Body of pancreas (tissue), 4 donors: ENCODE measurements at regions not wholly inside any gene's neighbourhood (a gene's known extent, or its start where the extent isn't known, plus 50 kb on each side); places are given as distances from the start of the nearest gene placed in this dataset.

Experiments
- ATAC-seq: fragments of 150-250 bp; one replicate; pipeline ENCODE4 v1.9.1; 2016
- DNase-seq, 4 donors: peaks; one replicate each; pipeline ENCODE4 v3.0.0-alpha.2; 2019
- H3K27ac ChIP-seq, 4 donors: fragments of 200-600 bp; sonication (generic); 1 replicate in 3 of 4; 2 replicates in 1 of 4; pipeline versions ENCODE4 v1.5.1 to v1.6.1; 2016 to 2019; ENCODE audit warnings: mild to moderate bottlenecking in 1 of 4, mixed read lengths in 1 of 4, moderate library complexity in 1 of 4
- H3K27me3 ChIP-seq, 2 donors: fragments of 200-600 bp; sonication (generic); one replicate each; pipeline ENCODE4 v1.6.0; 2016; ENCODE audit warnings: mild to moderate bottlenecking in 1 of 2
- H3K36me3 ChIP-seq, 2 donors: fragments of 200-600 bp; sonication (generic); replicated peaks in 1 of 2; 2 replicates each; pipeline ENCODE4 v1.5.1; 2016; ENCODE audit warnings: low read depth in 2 of 2; ENCODE audit not compliant: insufficient read depth in 1 of 2
- H3K4me1 ChIP-seq: fragments of 200-600 bp; sonication (generic); one replicate; pipeline ENCODE4 v1.6.0; 2016
- H3K4me3 ChIP-seq, 2 donors: fragments of 200-600 bp; sonication (generic); 1 replicate in 1 of 2; 2 replicates in 1 of 2; pipeline ENCODE4 v1.5.1; 2016 to 2019
- H3K9me3 ChIP-seq, 3 donors: fragments of 200-600 bp; sonication (generic); 1 replicate in 2 of 3; 2 replicates in 1 of 3; pipeline ENCODE4 v1.5.1; 2016
- POLR2A ChIP-seq, 3 donors: fragments of 450-650 bp; IDR thresholded peaks; one replicate each; pipeline ENCODE4 v1.6.1; 2016; ENCODE audit warnings: antibody characterized with exemption in 3 of 3, mild to moderate bottlenecking in 2 of 3
- WGBS, 2 donors: methylation state at CpG; one replicate each; pipeline ENCODE4 v1.1.5; 2017; 5-methylcytosine and 5-hydroxymethylcytosine counted together
- intact Hi-C: fragments of 100-400 bp; cut with DNase I; formaldehyde crosslinking; loops from one replicate; pipeline ENCODE4 v1.15.1; 2023
- TF ChIP-seq, protein P1 (sequence below), 7 experiments: fragments of 450-650 bp in 4 of 7; fragments of 200-600 bp in 3 of 7; sonication (generic) in 3 of 7; IDR thresholded peaks; one replicate each; pipeline ENCODE4 v1.5.1; 2016 to 2019; ENCODE audit warnings: antibody characterized with exemption in 7 of 7

DNA sequence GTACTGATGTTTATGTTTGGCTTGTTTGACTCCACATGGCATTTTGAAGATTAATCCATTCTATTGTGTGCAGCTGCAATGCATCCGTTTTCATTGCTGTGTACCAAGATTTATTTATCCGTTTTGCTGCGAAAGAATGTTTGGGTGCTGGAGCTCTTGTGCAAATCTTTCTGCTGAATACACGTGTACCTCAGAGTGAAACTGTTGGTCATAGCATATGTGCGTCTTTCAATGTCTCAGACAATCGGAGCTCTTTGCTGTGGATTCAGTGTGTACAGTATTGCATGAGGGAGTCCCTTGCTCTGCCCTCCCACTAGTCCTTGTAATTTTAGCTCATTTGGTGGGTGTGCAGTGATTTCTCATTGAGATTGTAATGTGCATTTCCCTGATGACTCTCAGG, 545.4 kb downstream of the TBC1D22A start:
- 63 to 73% methylated on average over 6 of the region's 6 CpGs for WGBS, 2 donors
- H3K9me3 ChIP-seq: no peaks in the 10 kb centered on the region
- DNase-seq: no peak

DNA sequence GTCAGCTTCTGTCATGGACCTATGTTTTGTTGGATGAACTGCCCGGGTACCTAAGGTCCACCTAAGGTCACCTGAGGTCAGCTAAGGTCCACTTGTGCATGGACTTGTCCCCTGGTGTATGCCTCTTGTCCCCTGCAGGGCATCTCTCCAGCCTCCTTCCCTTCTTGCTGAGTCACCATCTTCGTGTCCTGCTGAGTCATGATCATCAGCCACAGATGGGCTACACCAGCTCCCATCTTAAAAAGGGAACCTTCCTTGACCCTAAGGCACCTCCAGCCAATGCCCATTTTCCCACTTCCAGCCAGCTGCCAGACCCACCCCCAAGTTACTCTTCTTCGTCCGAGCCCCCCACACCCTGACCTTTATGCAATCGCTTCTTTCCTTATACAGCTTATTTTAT, 544.9 kb downstream of the TBC1D22A start:
- Histone ChIP-seq H3K27me3 (no peaks in the 10 kb centered on the region), H3K36me3 (no peaks in the 10 kb centered on the region), H3K4me3 (no peak overlapping the region), H3K9me3 (no peaks in the 10 kb centered on the region), H3K4me1 (no peaks in the 10 kb centered on the region), H3K27ac (no peak overlapping the region)
- TF ChIP-seq POLR2A (IDR thresholded peaks at IDR 0.05): no peak
- TF ChIP-seq, protein P1, sequence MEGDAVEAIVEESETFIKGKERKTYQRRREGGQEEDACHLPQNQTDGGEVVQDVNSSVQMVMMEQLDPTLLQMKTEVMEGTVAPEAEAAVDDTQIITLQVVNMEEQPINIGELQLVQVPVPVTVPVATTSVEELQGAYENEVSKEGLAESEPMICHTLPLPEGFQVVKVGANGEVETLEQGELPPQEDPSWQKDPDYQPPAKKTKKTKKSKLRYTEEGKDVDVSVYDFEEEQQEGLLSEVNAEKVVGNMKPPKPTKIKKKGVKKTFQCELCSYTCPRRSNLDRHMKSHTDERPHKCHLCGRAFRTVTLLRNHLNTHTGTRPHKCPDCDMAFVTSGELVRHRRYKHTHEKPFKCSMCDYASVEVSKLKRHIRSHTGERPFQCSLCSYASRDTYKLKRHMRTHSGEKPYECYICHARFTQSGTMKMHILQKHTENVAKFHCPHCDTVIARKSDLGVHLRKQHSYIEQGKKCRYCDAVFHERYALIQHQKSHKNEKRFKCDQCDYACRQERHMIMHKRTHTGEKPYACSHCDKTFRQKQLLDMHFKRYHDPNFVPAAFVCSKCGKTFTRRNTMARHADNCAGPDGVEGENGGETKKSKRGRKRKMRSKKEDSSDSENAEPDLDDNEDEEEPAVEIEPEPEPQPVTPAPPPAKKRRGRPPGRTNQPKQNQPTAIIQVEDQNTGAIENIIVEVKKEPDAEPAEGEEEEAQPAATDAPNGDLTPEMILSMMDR (IDR thresholded peaks at IDR 0.05): no peak
- DNase-seq (no peak), ATAC-seq (no peak)
- intact Hi-C loops: no loop called here
- WGBS, 2 donors: 66 to 81% methylated on average over 5 of the region's 5 CpGs

More for the DNA sequence above, 545.4 kb downstream of the TBC1D22A start:
- Histone ChIP-seq H3K27me3 (no peaks in the 10 kb centered on the region), H3K27ac (no peak overlapping the region), H3K4me1 (no peaks in the 10 kb centered on the region), H3K36me3 (no peaks in the 10 kb centered on the region), H3K4me3 (no peak overlapping the region)
- intact Hi-C loops: no loop called here
- TF ChIP-seq, protein P1 (IDR thresholded peaks at IDR 0.05): no peak
- TF ChIP-seq POLR2A (IDR thresholded peaks at IDR 0.05): no peak
- no peak for ATAC-seq

DNA sequence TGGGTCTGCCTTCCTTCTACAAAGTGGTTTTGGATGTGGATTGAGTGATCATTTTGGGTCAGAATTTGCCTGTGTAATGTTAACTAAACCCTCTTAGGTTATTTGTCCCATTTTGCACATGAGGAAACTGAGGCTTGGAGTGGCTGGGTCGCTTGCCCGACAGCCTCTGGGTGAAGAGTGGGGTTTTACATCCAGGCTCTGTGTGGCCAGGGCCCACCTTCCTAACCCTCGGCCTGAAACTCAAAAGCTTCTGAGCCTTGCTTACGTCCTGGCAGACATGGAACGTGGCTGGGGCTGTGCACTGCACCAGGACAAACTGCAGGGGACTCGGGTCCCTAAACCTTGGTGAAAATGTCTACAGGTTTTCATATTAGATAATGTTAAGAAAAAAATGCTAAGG, 542.4 kb downstream of the TBC1D22A start:
- H3K36me3 ChIP-seq: no peaks in the 10 kb centered on the region
- DNase-seq (no peak), ATAC-seq (no peak)
- intact Hi-C loops: no loop called here
- TF ChIP-seq, protein P1 (IDR thresholded peaks at IDR 0.05): no peak
- no peak for TF ChIP-seq POLR2A (IDR thresholded peaks at IDR 0.05)
- 73 to 89% methylated on average over 6 of the region's 6 CpGs for WGBS, 2 donors
- H3K27me3 ChIP-seq: no peaks in the 10 kb centered on the region
- no peaks in the 10 kb centered on the region for H3K4me1 ChIP-seq
- no peak overlapping the region for H3K4me3 ChIP-seq
- no peaks in the 10 kb centered on the region for H3K9me3 ChIP-seq
- no peak overlapping the region for H3K27ac ChIP-seq

DNA sequence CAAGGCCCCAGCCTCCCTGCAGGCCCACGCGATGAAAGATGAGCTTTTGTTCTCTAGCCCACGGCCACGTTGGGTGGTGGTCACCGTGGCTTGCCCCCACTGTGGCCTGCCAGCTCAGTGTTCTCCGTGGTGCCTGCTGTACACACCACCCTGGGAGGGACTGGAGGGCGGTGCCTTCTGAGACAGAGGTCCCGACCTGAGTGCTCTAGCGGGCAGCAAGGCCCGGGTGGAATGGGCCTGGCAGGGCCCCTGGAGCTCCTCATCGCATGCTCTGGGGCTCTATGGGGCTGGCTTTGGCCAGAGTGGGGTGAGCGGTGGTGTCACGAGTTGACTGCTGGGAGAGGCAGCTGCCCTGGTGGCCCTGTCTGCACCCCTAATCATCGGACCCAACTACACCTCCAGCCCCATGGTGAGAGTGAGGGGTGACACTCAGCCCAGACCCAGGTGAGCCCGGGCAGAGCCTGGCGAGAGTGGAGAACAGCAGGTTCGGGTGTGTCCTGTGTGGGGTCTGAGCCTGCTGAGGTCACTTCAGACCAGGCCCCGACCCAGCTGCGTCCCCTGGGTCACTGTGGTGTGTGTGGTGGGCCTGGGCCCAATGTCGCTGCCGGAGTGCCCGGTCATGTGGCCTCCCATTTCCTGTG, 541.9 kb downstream of the TBC1D22A start:
- no peak for DNase-seq
- no peak for ATAC-seq
- no peaks in the 10 kb centered on the region for H3K4me1 ChIP-seq
- H3K9me3 ChIP-seq: no peaks in the 10 kb centered on the region
- no peak overlapping the region for H3K27ac ChIP-seq
- H3K27me3 ChIP-seq: no peaks in the 10 kb centered on the region
- TF ChIP-seq, protein P1 (IDR thresholded peaks at IDR 0.05): no peak
- no peak for TF ChIP-seq POLR2A (IDR thresholded peaks at IDR 0.05)
- H3K4me3 ChIP-seq: no peak overlapping the region
- whole genome bisulfite sequencing, 2 donors: 84 to 88% methylated on average over 14 to 19 of the region's 22 CpGs
- intact Hi-C loops: no loop called here
- no peaks in the 10 kb centered on the region for H3K36me3 ChIP-seq
